ENCODE measurements at regions not wholly inside any gene's neighbourhood (a gene's known extent, or its start where the extent isn't known, plus 50 kb on each side); places are given as distances from the start of the nearest gene placed in this dataset.

DNA sequence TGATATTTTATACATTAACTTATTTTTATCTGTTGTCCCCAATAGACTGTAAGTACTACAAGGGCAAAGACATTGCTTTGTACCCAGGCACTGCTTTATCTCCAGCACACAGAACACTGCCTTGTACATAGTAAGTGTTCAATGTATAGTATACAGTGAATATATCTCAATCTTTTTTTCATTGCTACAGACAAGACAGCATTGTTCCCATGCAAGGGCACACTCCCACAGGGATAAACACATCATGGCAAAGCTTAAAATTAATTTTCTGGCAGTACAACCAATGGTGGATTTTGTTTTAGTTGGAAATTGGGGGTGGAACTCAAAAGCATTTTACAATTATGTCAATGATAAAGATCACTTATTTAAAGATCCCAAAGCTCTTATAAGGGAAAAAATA lies 112.3 kb upstream of the EEA1 start:
- Histone ChIP-seq H3K27me3 (ENCODE audit: insufficient read depth, low read length) (no peaks in the 10 kb centered on the region), H3K4me1 (ENCODE audit: insufficient read depth, low read length) (no peaks in the 10 kb centered on the region), H2AFZ (ENCODE audit: low read depth, low read length) (no peak overlapping the region), H3K4me3 (ENCODE audit: low read length) (no peak overlapping the region), H3K9me3 (ENCODE audit: low read length) (no peaks in the 10 kb centered on the region), H3K36me3 (ENCODE audit: insufficient read depth, low read length) (no peaks in the 10 kb centered on the region)

DNA sequence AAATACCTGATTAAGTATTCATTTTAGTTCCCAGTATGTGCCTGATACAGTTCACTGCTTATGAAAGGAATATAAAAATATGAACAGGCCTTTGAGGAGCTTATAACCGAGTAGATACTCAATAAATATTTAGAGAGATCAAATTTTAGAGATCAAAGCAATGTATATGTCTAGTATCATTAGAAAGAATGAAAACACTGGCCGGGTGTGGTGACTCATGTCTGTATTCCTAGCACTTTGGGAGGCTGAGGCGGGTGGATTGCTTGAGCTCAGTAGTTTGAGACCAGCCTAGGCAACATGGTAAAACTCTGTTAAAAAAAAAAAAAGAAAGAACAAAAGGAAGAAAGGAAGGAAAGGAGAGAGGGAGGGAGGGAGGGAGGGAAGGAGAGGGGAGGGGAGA lies 113.2 kb upstream of the EEA1 start:
- H3K4me1 ChIP-seq (ENCODE audit: insufficient read depth, low read length) = no peaks in the 10 kb centered on the region
- no peaks in the 10 kb centered on the region for H3K27me3 ChIP-seq (ENCODE audit: insufficient read depth, low read length)
- no peak overlapping the region for H3K4me3 ChIP-seq (ENCODE audit: low read length)
- no peaks in the 10 kb centered on the region for H3K9me3 ChIP-seq (ENCODE audit: low read length)
- no peak overlapping the region for H2AFZ ChIP-seq (ENCODE audit: low read depth, low read length)
- no peaks in the 10 kb centered on the region for H3K36me3 ChIP-seq (ENCODE audit: insufficient read depth, low read length)

DNA sequence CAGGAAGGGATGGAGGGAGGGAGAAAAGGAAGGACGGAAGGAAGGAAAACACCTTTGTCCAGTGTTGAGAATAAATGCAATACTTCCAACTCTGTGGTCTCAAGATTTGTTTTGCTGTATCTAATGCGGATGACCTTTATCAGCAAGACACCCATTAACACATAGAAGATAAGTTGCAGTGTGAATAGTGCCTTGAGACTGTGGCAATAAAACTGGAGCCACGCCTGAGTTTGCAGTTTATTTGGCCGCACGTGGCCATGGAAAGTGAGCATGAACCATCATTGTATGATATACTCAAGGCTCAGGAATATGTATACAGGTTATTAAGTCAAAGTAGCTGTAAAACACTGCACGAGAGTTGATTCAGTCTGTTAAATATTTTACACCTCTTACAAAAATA lies 113.6 kb upstream of the EEA1 start:
- Histone ChIP-seq H2AFZ (ENCODE audit: low read depth, low read length) (no peak overlapping the region), H3K36me3 (ENCODE audit: insufficient read depth, low read length) (no peaks in the 10 kb centered on the region), H3K9me3 (ENCODE audit: low read length) (no peaks in the 10 kb centered on the region), H3K4me3 (ENCODE audit: low read length) (no peak overlapping the region), H3K4me1 (ENCODE audit: insufficient read depth, low read length) (no peaks in the 10 kb centered on the region), H3K27me3 (ENCODE audit: insufficient read depth, low read length) (no peaks in the 10 kb centered on the region)

DNA sequence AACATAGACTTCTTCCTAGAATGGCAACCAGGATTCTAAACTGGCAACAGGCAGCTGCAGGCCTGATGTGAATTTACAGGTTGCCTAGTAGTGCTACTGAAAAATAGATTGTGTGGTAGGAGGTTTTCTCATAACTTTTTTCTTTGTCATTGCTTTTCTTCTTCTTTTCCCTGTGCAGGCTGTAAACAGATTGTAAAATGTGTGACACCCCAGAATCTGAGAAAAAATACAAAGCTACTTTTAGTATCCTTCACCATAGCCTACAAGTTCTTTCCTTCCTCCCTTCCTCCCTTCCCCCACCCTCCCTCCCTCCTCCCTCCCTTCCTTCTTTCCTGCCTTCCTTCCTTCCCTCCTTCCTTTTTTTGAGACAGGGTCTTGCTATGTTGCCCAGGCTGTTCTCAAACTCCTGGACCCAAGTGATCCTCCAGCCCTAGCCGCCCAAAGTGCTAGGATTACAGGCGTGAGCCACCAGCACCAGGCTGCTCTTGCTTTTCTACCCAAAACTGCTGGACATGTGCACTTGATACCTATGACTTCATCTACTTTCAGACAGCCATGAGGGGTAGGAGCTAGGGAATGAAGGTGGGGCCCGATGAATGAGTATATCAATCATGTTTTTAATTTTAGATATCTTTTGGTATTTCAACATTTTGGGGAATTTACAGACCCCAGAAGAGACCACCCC lies 114.2 kb upstream of the EEA1 start:
- H2AFZ ChIP-seq (ENCODE audit: low read depth, low read length) = no peak overlapping the region
- H3K36me3 ChIP-seq (ENCODE audit: insufficient read depth, low read length) = no peaks in the 10 kb centered on the region
- H3K9me3 ChIP-seq (ENCODE audit: low read length) = no peaks in the 10 kb centered on the region
- no peaks in the 10 kb centered on the region for H3K27me3 ChIP-seq (ENCODE audit: insufficient read depth, low read length)
- H3K4me3 ChIP-seq (ENCODE audit: low read length) = no peak overlapping the region
- no peaks in the 10 kb centered on the region for H3K4me1 ChIP-seq (ENCODE audit: insufficient read depth, low read length)

DNA sequence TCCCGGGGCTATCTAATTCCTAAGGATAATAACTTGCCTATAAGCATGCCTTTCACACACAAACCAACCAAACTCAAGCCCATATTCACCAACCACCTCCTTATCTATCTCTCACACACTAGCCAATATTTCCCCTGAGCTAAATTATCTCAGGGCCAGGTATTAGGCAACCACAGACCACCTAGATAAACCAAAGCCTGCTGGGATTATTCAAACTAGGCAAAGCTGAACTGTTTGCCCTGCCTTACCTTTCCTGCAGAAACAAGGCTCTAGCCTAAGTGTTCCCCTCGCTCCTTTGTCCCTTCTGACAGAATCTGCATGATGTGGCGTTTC lies 114.7 kb upstream of the EEA1 start:
- H3K36me3 ChIP-seq (ENCODE audit: insufficient read depth, low read length) = no peaks in the 10 kb centered on the region
- no peaks in the 10 kb centered on the region for H3K9me3 ChIP-seq (ENCODE audit: low read length)
- no peaks in the 10 kb centered on the region for H3K27me3 ChIP-seq (ENCODE audit: insufficient read depth, low read length)
- no peak overlapping the region for H2AFZ ChIP-seq (ENCODE audit: low read depth, low read length)
- no peaks in the 10 kb centered on the region for H3K4me1 ChIP-seq (ENCODE audit: insufficient read depth, low read length)
- H3K4me3 ChIP-seq (ENCODE audit: low read length) = no peak overlapping the region

DNA sequence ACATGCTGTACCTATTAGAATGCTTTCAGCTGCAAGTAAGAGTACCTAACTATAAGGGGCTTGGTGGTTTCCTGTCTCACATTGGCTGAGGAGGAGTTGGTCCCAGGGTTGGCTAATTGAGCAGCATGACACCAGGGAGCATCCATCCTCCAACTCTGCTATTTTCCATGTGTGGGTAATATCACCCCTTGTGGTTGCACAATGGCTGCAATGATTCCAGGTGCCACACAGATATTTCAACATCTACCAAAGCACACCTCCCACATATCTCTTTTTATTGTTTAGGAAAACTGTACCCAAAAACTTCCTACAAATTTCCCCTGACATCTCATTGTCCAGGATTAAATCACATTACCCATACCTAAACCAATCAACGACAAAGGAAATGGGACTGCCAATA lies 118.0 kb upstream of the EEA1 start:
- H2AFZ ChIP-seq (ENCODE audit: low read depth, low read length) = no peak overlapping the region
- H3K9me3 ChIP-seq (ENCODE audit: low read length) = no peaks in the 10 kb centered on the region
- no peak overlapping the region for H3K4me3 ChIP-seq (ENCODE audit: low read length)
- H3K4me1 ChIP-seq (ENCODE audit: insufficient read depth, low read length) = peaks cover 9% of the 10 kb centered on the region
- H3K27me3 ChIP-seq (ENCODE audit: insufficient read depth, low read length) = no peaks in the 10 kb centered on the region
- H3K36me3 ChIP-seq (ENCODE audit: insufficient read depth, low read length) = no peaks in the 10 kb centered on the region

DNA sequence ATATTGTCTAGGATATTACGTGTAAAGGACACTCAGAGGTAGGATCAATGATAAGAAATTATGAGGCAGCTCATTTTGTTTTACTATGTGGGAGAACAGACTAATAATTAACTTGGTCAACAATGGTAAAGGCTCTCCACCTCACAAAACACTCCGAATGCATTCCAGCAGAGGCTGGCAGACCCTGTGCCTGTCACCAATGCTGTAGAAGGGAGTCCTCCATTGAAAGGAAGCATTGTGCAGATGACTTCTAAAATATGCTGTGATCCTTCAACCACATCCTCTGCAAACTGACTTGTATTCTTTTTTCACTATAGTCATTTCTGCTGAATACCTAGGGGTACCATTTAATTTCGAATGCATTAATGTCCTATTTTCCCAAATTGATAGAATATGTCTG lies 119.6 kb upstream of the EEA1 start:
- no peak overlapping the region for H3K4me3 ChIP-seq (ENCODE audit: low read length)
- no peak overlapping the region for H2AFZ ChIP-seq (ENCODE audit: low read depth, low read length)
- H3K9me3 ChIP-seq (ENCODE audit: low read length) = no peaks in the 10 kb centered on the region
- peaks cover 9% of the 10 kb centered on the region for H3K4me1 ChIP-seq (ENCODE audit: insufficient read depth, low read length)
- H3K27me3 ChIP-seq (ENCODE audit: insufficient read depth, low read length) = no peaks in the 10 kb centered on the region
- H3K36me3 ChIP-seq (ENCODE audit: insufficient read depth, low read length) = no peaks in the 10 kb centered on the region

DNA sequence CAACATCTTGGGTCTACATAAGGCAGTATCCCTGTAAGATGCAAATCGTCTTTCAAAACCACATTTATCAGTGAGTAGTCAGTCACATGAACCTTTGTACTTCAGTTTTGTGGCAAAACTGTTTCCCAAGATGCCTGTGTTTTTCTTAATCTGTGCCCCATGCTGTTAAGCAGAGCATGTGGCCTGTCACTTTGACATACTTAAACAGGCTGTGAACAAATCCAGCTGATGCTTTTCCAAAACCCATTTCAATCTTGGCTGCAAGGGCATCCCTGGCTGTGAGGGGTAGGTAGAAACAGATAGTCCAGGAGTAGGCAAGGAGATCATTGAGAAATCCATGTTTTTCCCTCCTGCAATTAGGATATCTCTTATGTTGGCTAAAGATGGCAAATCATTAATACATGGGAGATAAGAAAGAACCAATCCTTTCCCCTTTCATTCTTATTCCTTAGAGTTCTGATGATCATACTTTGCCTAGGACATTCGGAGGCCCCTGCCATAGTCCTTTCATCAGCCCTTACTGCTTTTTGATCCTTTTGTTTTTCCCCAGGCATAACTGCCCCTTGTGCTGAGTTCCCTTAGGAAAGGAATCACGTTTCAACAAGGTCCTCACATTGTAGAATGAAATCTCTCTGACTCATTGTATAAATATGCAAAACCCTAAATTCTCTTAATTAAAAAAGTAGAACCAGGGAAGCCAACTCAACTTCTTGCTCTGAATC lies 121.1 kb upstream of the EEA1 start:
- Histone ChIP-seq H3K4me3 (ENCODE audit: low read length) (no peak overlapping the region), H3K4me1 (ENCODE audit: insufficient read depth, low read length) (peaks cover 9% of the 10 kb centered on the region), H3K27me3 (ENCODE audit: insufficient read depth, low read length) (no peaks in the 10 kb centered on the region), H2AFZ (ENCODE audit: low read depth, low read length) (no peak overlapping the region), H3K9me3 (ENCODE audit: low read length) (no peaks in the 10 kb centered on the region), H3K36me3 (ENCODE audit: insufficient read depth, low read length) (no peaks in the 10 kb centered on the region)

DNA sequence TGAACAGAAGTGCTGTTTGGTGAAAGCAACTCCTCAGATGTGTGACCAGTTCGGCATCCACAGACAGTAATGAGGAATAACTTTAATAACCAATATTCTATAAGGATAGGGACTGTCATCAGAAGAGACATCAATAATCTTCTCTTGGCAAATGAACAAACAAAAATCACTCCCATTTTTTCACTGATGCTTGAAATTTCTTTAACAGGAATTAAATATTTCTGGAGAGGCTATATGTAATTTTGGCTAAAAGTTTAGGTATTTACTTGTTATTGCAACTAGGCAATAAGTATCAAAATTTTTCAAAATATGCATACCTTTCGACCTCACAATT lies 121.6 kb upstream of the EEA1 start:
- peaks cover 9% of the 10 kb centered on the region for H3K4me1 ChIP-seq (ENCODE audit: insufficient read depth, low read length)
- no peak overlapping the region for H2AFZ ChIP-seq (ENCODE audit: low read depth, low read length)
- no peaks in the 10 kb centered on the region for H3K27me3 ChIP-seq (ENCODE audit: insufficient read depth, low read length)
- H3K9me3 ChIP-seq (ENCODE audit: low read length) = no peaks in the 10 kb centered on the region
- H3K4me3 ChIP-seq (ENCODE audit: low read length) = no peak overlapping the region
- H3K36me3 ChIP-seq (ENCODE audit: insufficient read depth, low read length) = no peaks in the 10 kb centered on the region

DNA sequence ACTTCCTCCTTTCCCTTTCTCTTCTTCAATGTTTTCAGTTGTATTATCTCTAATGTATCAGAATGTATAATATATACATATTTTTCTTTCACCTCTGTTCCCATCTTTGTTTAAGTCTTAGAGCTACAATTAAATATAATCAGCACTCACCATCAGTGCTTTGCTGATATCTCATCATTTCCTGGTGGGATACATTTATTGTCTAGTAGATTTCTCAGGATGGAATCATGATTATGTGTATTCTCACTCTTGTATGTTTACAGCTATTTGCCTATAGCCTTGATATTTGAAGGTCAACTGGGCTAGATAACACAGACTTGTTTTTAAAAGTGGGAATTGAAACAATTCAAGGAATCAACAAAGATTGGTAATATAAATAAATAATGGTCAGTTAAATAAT lies 124.9 kb upstream of the EEA1 start:
- no peaks in the 10 kb centered on the region for H3K9me3 ChIP-seq (ENCODE audit: low read length)
- no peak overlapping the region for H3K4me3 ChIP-seq (ENCODE audit: low read length)
- H3K36me3 ChIP-seq (ENCODE audit: insufficient read depth, low read length) = no peaks in the 10 kb centered on the region
- no peak overlapping the region for H2AFZ ChIP-seq (ENCODE audit: low read depth, low read length)
- H3K27me3 ChIP-seq (ENCODE audit: insufficient read depth, low read length) = no peaks in the 10 kb centered on the region
- peaks cover 9% of the 10 kb centered on the region for H3K4me1 ChIP-seq (ENCODE audit: insufficient read depth, low read length)

DNA sequence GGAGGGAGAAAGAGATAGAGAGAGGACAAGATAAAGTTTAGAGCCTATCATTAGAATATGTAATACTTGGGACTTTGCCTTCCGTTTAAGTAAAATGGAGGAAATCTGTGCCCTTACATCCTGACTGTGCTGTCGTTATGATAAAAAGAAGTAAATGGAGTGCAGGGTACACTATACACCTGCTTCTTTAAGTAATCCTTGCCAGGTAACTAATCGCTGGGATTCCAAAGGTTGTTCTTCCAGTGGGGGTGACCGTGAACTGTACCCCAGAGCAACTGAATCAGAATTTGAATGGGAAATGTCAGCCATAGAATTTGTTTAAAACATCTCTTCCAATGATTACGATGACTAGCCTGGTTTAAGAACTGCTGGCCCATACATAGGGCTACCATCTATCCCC lies 126.1 kb upstream of the EEA1 start:
- no peaks in the 10 kb centered on the region for H3K27me3 ChIP-seq (ENCODE audit: insufficient read depth, low read length)
- H3K4me1 ChIP-seq (ENCODE audit: insufficient read depth, low read length) = peaks cover 4% of the 10 kb centered on the region
- no peak overlapping the region for H2AFZ ChIP-seq (ENCODE audit: low read depth, low read length)
- H3K9me3 ChIP-seq (ENCODE audit: low read length) = no peaks in the 10 kb centered on the region
- H3K4me3 ChIP-seq (ENCODE audit: low read length) = no peak overlapping the region
- no peaks in the 10 kb centered on the region for H3K36me3 ChIP-seq (ENCODE audit: insufficient read depth, low read length)

DNA sequence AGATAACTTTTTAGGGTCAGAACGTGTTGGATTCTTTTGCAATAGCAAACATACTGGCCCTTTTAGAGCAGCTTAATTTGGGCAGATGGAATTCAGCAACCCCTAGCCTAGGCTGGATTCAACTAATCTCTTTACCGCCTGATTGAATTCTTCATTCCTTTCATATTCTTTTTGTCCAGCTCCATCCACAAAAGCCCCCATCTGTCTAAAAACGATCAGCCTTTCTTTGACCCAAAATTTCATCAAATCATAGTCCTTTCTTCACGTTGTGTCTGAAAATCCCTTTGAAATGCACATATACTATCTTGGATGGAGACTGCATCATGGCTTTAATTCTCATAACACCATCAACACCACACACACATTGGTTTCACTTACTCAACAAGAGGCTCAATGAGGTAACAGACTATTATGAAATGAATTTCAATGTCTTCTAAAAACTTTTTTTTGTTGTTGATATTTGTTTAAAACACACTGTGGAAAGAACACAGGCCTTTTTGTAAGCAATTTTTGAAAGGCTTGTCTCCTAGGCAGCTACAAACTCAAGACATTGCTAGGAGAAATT lies 128.0 kb upstream of the EEA1 start:
- H3K4me3 ChIP-seq (ENCODE audit: low read length) = no peak overlapping the region
- no peaks in the 10 kb centered on the region for H3K9me3 ChIP-seq (ENCODE audit: low read length)
- H3K27me3 ChIP-seq (ENCODE audit: insufficient read depth, low read length) = peaks cover 3% of the 10 kb centered on the region
- H3K36me3 ChIP-seq (ENCODE audit: insufficient read depth, low read length) = no peaks in the 10 kb centered on the region
- no peak overlapping the region for H2AFZ ChIP-seq (ENCODE audit: low read depth, low read length)
- H3K4me1 ChIP-seq (ENCODE audit: insufficient read depth, low read length) = peaks cover 3% of the 10 kb centered on the region

DNA sequence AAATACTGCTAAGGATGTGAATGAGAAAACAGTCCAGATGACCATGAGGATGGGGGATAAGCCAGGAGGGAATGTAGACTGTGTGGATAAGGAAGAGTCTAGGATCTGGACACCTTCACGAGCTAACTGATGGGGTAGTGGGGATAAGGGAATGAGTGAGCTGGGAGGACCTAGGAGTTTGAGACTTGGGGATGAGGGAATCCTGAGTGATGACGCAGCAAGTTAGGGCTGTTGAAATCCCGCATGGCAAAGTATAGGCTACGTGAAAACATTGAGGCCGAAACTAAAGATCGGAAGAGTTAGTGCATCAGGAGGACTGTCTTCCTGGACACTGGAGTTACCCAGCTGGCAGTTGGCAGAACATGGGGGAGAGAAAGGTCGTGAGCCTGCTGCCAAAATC lies 129.2 kb upstream of the EEA1 start:
- Histone ChIP-seq H2AFZ (ENCODE audit: low read depth, low read length) (no peak overlapping the region), H3K4me3 (ENCODE audit: low read length) (no peak overlapping the region), H3K9me3 (ENCODE audit: low read length) (no peaks in the 10 kb centered on the region), H3K27me3 (ENCODE audit: insufficient read depth, low read length) (peaks cover 3% of the 10 kb centered on the region), H3K36me3 (ENCODE audit: insufficient read depth, low read length) (no peaks in the 10 kb centered on the region), H3K4me1 (ENCODE audit: insufficient read depth, low read length) (peaks cover 3% of the 10 kb centered on the region)

DNA sequence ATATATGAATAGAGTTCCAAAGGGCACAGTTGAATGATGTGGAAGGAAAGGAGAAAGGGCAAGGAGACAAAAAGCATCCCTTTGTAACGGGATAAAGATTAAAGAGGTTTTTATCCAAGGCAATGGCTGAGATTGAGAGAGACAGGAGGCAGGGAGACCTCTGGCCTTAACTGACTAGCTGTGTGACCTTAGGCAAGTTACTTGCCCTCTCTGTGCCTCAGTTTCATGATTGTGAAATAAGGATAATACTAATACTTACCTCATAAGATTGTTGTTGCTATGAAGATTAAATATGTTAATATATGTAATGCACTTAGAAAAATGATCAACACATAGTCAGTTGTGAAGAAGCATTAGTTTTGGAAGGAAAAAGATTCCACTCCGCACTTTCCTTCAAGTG lies 130.2 kb upstream of the EEA1 start:
- Histone ChIP-seq H3K9me3 (ENCODE audit: low read length) (no peaks in the 10 kb centered on the region), H3K36me3 (ENCODE audit: insufficient read depth, low read length) (no peaks in the 10 kb centered on the region), H3K4me3 (ENCODE audit: low read length) (no peak overlapping the region), H3K27me3 (ENCODE audit: insufficient read depth, low read length) (peaks cover 3% of the 10 kb centered on the region), H2AFZ (ENCODE audit: low read depth, low read length) (no peak overlapping the region), H3K4me1 (ENCODE audit: insufficient read depth, low read length) (peaks cover 3% of the 10 kb centered on the region)

Data from neuron (in vitro differentiated cells).